DND-41 (cell line): ENCODE measurements at regions not wholly inside any gene's neighbourhood (a gene's known extent, or its start where the extent isn't known, plus 50 kb on each side); places are given as distances from the start of the nearest gene placed in this dataset.

Source experiments
- ATAC-seq: fragments of 200-7000 bp; cut with Tn5 transposase; 3 replicates; pipeline ENCODE4 v1.9.1; 2021; ENCODE audit warnings: low read depth; ENCODE audit not compliant: insufficient read depth
- DNase-seq: peaks from one replicate; pipeline ENCODE4 v3.0.0-alpha.2; 2020
- H2AFZ ChIP-seq: 2 replicates; pipeline ENCODE4 v1.6.0; 2012; ENCODE audit warnings: low read depth, low read length
- H3K27ac ChIP-seq: 2 replicates; pipeline ENCODE4 v1.5.1; 2012; ENCODE audit warnings: low read length, inconsistent platforms
- H3K27me3 ChIP-seq: fragments of 200-600 bp; sonication (generic); 2 replicates; pipeline ENCODE4 v1.6.0; 2012; ENCODE audit warnings: low read length, mild to moderate bottlenecking, inconsistent platforms; ENCODE audit not compliant: insufficient read depth, poor library complexity
- H3K36me3 ChIP-seq: 2 replicates; pipeline ENCODE4 v1.5.1; 2012; ENCODE audit warnings: low read length, inconsistent platforms; ENCODE audit not compliant: insufficient read depth
- H3K4me1 ChIP-seq: 2 replicates; pipeline ENCODE4 v1.5.1; 2012; ENCODE audit warnings: mild to moderate bottlenecking, low read length; ENCODE audit not compliant: insufficient read depth
- H3K4me2 ChIP-seq: 2 replicates; pipeline ENCODE4 v1.6.0; 2012; ENCODE audit warnings: mild to moderate bottlenecking, moderate library complexity, low read length, inconsistent platforms; ENCODE audit not compliant: insufficient read depth
- H3K4me3 ChIP-seq, 2 experiments: fragments of 200-600 bp in 1 of 2; shearing (Covaris generic) in 1 of 2; 2 replicates each; pipeline ENCODE4 v1.5.1; 2012 to 2016; ENCODE audit warnings: inconsistent platforms in 2 of 2, low read length in 2 of 2, mild to moderate bottlenecking in 2 of 2, low read depth in 1 of 2, moderate library complexity in 1 of 2
- H3K79me2 ChIP-seq: 2 replicates; pipeline ENCODE4 v1.6.0; 2012; ENCODE audit warnings: low read length, inconsistent platforms; ENCODE audit not compliant: insufficient read depth
- H3K9ac ChIP-seq: 2 replicates; pipeline ENCODE4 v1.6.0; 2012; ENCODE audit warnings: low read depth, mild to moderate bottlenecking, inconsistent platforms, low read length, moderate library complexity
- H3K9me3 ChIP-seq: 2 replicates; pipeline ENCODE4 v1.5.1; 2012; ENCODE audit warnings: low read length, moderate library complexity, mild to moderate bottlenecking, inconsistent platforms; ENCODE audit not compliant: insufficient read depth, severe bottlenecking
- H4K20me1 ChIP-seq: 2 replicates; pipeline ENCODE4 v1.6.0; 2012; ENCODE audit warnings: low read length; ENCODE audit not compliant: insufficient read depth
- CTCF ChIP-seq: IDR thresholded peaks from 2 replicates; pipeline ENCODE4 v1.5.1; 2012; ENCODE audit warnings: borderline replicate concordance, low read length, moderate library complexity, mild to moderate bottlenecking; ENCODE audit not compliant: poor library complexity, severe bottlenecking; ENCODE audit errors: extremely low read depth
- EZH2 ChIP-seq: IDR thresholded peaks from 3 replicates; pipeline ENCODE4 v1.6.1; 2012; ENCODE audit warnings: borderline replicate concordance, low read depth, mild to moderate bottlenecking, moderate library complexity, low read length, inconsistent platforms; ENCODE audit not compliant: severe bottlenecking

- Histone ChIP-seq H3K79me2 (no peaks in the 10 kb centered on the region), H3K4me2 (no peak overlapping the region), H3K9ac (no peak overlapping the region), H3K4me1 (no peaks in the 10 kb centered on the region), H3K27me3 (no peaks in the 10 kb centered on the region), H2AFZ (no peak overlapping the region), H3K27ac (no peak overlapping the region), H3K4me3 (no peak overlapping the region), H3K36me3 (no peaks in the 10 kb centered on the region), H4K20me1 (no peaks in the 10 kb centered on the region), H3K9me3 (no peaks in the 10 kb centered on the region)
- TF ChIP-seq EZH2, result no peak
- no peak for TF ChIP-seq CTCF
- no peak for DNase-seq
- no peak for ATAC-seq
Observed at GRCh38 chr4:66629927-66630326, 915.4 kb downstream of the CENPC start.

GRCh38 chr4:66628146-66628545 lies 917.2 kb downstream of the CENPC start:
- H2AFZ ChIP-seq, result no peak overlapping the region
- H3K9ac ChIP-seq, result no peak overlapping the region
- H3K9me3 ChIP-seq, result no peaks in the 10 kb centered on the region
- ATAC-seq (no peak), DNase-seq (no peak)
- no peaks in the 10 kb centered on the region for H3K79me2 ChIP-seq
- H3K4me3 ChIP-seq, result no peak overlapping the region
- no peak overlapping the region for H3K27ac ChIP-seq
- H3K4me2 ChIP-seq, result no peak overlapping the region
- H4K20me1 ChIP-seq, result no peaks in the 10 kb centered on the region
- no peaks in the 10 kb centered on the region for H3K27me3 ChIP-seq
- H3K4me1 ChIP-seq, result no peaks in the 10 kb centered on the region
- no peaks in the 10 kb centered on the region for H3K36me3 ChIP-seq
- TF ChIP-seq CTCF (no peak), EZH2 (no peak)

DNA sequence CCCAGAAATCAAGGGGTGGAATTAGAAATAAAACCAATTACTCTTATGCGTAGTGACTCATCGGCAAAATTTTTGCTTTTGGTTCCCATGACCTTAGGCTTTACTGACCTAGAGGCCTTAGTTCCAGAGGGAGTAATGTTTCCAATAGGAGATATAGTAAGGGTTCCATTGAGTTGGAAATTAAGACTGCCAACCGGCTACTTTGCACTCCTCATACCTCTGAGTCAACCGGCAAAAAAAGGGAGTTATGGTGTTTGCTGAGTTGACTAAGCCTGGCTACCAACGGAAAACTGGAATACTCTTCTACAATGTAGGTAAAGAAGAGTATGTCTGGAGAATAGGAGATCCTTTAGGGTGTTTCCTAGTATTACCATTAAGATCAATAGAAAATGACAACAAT lies 919.8 kb downstream of the CENPC start:
- no peaks in the 10 kb centered on the region for H4K20me1 ChIP-seq
- H3K4me2 ChIP-seq, result no peak overlapping the region
- H3K27me3 ChIP-seq, result no peaks in the 10 kb centered on the region
- H2AFZ ChIP-seq, result no peak overlapping the region
- TF ChIP-seq CTCF, result no peak
- no peak for TF ChIP-seq EZH2
- no peak for DNase-seq
- H3K9me3 ChIP-seq, result no peaks in the 10 kb centered on the region
- no peaks in the 10 kb centered on the region for H3K36me3 ChIP-seq
- no peaks in the 10 kb centered on the region for H3K79me2 ChIP-seq
- no peaks in the 10 kb centered on the region for H3K4me1 ChIP-seq
- H3K27ac ChIP-seq, result no peak overlapping the region
- H3K9ac ChIP-seq, result no peak overlapping the region
- H3K4me3 ChIP-seq, result no peak overlapping the region
- ATAC-seq, result no peak

DNA sequence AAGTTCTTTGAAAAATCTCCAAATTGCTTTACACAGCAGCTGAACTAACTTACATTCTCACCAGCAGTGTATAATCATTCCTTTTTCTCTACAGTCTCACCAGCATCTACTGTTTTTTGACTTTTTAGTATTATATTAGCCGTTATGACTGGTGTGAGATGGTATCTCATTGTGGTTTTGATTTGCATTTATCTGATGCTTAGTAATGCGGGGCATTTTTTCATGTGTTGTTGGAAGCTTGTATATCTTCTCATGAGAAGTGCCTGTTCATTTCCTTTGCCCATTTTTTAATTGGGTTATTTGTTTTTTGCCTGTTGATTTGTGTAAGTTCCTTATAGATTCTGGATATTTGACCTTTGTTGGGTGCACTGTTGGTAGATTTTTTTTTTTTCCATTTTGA lies 931.7 kb downstream of the CENPC start:
- DNase-seq, result no peak
- no peak overlapping the region for H3K27ac ChIP-seq
- H3K27me3 ChIP-seq, result no peaks in the 10 kb centered on the region
- H3K4me1 ChIP-seq, result peaks cover 12% of the 10 kb centered on the region
- no peaks in the 10 kb centered on the region for H3K36me3 ChIP-seq
- peaks cover 25% of the 10 kb centered on the region for H3K9me3 ChIP-seq
- TF ChIP-seq EZH2 (no peak), CTCF (no peak)
- H4K20me1 ChIP-seq, result no peaks in the 10 kb centered on the region
- H3K79me2 ChIP-seq, result no peaks in the 10 kb centered on the region
- ATAC-seq, result no peak
- H2AFZ ChIP-seq, result no peak overlapping the region
- H3K9ac ChIP-seq, result no peak overlapping the region
- H3K4me3 ChIP-seq, result no peak overlapping the region
- no peak overlapping the region for H3K4me2 ChIP-seq
